HG02763 (cell line): ENCODE measurements at regions not wholly inside any gene's neighbourhood (a gene's known extent, or its start where the extent isn't known, plus 50 kb on each side); places are given as distances from the start of the nearest gene placed in this dataset.
"Not testable (repeated sequence)": the region's sequence is repeated elsewhere in the genome, so short reads cannot be mapped to it uniquely, and the experiment has no call there.

Experiments
- ATAC-seq: cut with Tn5 transposase; IDR thresholded peaks from one replicate; pipeline ENCODE4 v1.9.1; 2021; ENCODE audit warnings: mild to moderate bottlenecking, moderate library complexity; ENCODE audit not compliant: unreplicated experiment

GRCh38 chr3:187995667-187996066 lies 158.3 kb upstream of the LPP start:
- no peak for ATAC-seq

- ATAC-seq: no peak
Observed at GRCh38 chr3:187996609-187997008, 157.3 kb upstream of the LPP start.

DNA sequence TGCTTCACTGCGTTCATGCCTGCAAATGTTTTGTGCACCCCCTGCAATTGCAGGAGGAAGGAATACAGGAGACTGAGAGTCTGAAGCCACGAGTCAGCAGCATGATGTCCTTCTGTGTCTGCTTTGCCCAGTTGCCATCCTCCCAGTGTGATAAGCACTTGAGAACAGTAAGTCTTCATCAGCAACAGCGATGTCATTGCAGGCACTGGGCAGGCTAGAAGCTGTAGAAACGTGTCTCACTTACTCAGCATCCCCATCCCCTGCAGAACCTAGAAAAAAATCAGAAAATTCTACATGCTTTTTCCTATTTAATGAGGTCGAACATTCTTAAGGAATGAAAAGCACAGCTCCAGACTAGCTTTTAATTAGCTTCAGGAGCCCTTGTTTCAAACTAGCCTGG lies 156.5 kb upstream of the LPP start:
- ATAC-seq: no peak

GRCh38 chr3:187997946-187998561 lies 155.9 kb upstream of the LPP start:
- ATAC-seq: no peak

GRCh38 chr3:187998611-187999010 lies 155.3 kb upstream of the LPP start:
- ATAC-seq: no peak

DNA sequence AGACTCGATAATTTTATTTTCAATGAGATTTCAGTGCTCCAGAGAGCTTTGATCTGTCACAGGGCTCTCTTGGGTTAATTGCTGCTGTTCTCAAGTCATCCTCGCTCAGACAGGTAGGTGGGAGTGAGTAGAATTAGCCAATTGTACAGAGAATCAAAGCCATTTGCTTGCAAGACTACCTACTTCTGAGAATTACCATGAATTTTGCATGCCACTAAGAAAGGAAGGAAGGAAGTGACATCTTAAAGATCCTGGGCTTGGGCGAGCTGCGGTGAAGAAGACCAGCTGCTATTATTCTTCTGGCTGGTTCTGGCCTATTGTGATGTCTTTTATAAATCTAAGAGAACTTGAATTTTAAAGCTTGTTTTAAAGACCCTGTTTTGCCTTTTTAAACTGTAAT lies 154.1 kb upstream of the LPP start:
- ATAC-seq: no peak

DNA sequence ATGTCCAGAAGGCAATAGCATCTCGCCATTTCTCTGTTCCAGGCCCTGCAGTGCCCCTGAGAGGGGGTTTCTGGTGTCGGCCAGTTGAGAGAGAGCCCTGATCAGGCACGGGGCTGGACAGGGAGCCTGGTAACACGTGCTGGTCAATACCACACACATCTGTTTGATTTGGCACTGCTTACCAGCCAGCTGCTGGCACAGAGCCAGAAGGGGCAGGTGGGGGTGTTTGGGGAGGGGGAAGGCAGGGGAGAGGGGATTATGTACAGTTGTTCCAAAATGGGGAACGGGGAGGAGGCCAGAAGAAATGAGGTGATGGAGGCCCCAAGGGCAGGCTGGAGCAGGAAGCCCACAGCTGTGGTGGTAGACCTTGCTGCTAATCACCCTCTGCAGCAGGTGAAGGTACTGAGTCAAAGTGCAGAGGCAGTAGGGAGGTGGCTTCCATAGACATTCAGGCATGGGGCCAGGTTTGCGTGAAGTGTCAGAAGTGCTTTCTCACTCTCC lies 153.5 kb upstream of the LPP start:
- ATAC-seq: no peak

DNA sequence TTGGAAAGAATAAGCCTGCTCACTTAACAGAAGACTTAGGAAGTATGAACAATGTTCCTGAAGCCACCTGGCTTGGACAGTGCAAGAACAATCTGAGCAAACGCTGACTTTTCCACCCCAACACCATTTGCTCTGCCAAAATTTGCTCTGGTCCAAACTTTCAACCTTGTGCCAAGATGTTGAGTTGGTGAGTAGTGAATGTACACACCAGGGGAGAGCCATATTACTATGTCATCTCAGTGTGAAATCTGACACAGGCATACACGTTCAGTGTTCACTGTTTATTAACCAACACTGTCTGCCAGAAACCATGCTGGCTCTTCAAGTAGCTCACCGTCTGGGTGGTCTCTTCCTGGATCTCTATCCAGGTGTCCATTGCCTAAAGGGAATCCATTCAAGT lies 152.9 kb upstream of the LPP start:
- no peak for ATAC-seq

GRCh38 chr3:188001926-188002325 lies 152.0 kb upstream of the LPP start:
- no peak for ATAC-seq

DNA sequence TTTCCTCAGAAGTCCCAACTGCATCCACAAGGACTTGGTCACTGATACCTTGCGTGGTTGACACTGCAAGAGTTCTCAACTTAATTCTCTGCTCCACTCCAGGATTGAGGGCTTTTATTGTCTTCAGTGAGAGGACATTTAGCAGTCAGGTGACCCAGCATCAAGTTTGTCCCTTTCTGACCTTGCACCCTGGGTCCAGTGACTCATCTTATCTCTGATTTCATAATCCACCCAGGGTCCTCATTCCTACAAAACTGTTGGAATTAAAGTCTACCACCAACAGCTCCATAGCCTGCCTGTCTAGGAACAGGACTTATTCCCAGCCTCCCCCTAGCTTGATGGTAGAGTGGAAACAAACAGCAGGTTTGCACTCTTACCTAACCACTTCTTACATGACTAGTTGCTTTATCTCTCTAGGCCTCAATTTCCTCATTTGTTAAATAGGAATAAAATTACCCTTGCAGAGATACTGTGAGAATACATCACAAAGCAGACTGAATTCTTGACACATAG lies 151.3 kb upstream of the LPP start:
- no peak for ATAC-seq

- ATAC-seq: no peak
Observed at GRCh38 chr3:188003188-188004171, 150.5 kb upstream of the LPP start.

DNA sequence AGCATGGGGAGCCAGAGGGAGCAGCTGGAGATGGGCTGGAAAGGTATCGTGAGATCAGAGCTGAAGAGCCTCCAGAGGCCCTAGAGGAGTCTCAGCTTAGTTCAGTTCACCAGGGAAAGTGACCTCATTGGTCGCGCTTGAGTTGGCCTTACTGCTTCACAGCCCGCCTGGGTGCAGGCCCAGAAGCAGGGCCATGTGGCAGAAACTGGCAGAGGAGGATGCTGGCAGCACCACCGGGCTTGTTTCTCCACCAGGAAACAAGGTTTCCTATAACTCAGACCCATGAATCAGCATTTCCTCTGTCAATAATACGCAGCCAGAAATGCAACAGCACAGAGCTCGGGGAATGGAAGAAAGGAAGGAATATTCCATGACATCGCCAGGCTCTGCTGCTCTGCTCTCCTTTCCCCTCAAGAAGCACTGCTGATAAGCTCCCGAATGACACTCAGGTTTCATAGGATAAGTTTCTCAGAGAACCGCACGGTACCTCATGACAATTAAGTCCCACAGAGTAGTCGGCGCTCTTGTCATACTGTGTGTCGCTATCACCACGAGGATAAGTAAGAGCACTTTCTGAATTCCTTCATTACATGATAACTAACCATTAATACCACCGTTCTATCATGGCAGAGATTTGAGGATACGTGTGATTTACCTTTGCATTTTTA lies 147.1 kb upstream of the LPP start:
- no peak for ATAC-seq

GRCh38 chr3:188007897-188008296 lies 146.1 kb upstream of the LPP start:
- no peak for ATAC-seq

DNA sequence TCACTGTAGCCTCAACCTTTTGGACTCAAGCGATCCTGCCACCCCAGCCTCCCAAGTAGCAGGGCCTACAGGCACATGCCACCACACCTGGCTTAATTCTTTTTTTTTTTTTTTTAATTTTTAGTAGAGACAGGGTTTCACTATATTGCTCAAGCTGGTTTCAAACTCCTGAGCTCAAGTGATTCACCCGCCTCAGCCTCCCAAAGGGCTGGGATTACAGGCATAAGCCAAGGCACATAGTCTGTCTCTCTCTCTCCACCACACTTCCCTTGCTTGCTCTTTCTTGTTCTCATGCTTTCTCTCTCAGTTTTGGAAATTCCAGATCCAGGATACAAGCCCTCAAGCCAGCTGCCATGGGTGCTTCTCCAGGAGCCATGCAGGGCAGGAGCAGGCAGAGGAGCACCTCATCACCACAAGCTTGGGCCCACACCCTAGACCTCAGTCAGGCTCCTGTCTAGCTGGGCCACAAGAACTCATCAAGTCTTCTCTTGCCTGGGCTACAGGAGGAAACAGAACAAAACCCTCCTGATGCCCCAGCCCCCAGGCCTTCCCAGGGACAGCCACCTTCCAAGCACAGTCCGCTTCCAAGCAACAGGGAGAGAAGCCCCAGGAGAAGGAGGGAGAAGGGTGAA lies 145.3 kb upstream of the LPP start:
- no peak for ATAC-seq

DNA sequence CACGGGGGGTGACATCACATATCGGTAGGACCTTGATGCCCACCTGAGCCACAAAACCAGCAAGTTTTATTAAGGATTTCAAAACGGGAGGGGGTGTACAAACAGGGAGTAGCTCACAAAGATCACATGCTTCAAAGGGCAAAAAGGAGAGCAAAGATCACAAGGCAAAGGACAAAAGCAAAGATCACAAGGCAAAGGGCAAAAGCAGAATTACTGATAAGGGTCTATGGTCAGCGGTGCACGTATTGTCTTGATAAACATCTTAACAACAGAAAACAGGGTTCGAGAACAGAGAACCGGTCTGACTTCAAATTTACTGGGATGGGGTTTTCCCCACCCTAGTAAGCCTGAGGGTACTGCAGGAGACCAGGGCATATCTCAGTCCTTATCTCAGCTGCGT lies 143.5 kb upstream of the LPP start:
- ATAC-seq: no peak

DNA sequence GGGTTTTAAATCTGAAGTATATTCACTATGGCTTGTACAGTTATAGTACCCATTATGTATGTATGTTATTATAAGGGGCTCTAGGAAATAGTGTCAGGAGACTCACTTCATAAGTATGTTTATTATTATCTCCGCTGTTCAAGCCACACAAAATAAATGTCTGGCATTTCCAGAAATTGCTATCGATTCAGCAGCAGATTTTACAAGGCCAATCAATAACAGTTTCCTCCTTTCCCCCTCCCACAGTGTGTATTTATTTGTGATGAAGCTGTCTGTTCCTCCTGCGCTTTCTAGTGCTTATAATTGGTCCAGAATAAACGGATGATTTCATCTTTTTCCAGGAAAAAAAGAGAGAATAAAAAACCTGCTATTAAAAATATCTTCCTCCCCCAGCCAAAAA lies 134.2 kb upstream of the LPP start:
- ATAC-seq: no peak

GRCh38 chr3:188021041-188021440 lies 132.9 kb upstream of the LPP start:
- no peak for ATAC-seq

GRCh38 chr3:188021502-188022040 lies 132.4 kb upstream of the LPP start:
- no peak for ATAC-seq

DNA sequence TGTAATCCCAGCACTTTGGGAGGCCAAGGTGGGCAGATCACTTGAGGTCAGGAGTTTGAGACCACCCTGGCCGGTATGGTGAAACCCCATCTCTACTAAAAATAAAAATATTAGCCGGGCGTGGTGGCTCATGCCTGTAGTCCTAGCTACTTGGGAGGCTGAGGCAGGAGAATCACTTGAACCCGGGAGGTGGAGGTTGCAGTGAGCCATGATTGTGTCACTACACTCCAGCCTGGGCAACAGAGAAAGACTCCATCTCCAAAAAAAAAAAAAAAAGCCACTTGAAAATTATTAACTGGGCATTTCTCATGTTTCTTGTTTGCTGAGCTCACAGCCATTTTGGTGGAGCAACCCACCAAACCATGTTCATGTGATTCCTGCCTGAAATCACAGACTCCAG lies 131.1 kb upstream of the LPP start:
- ATAC-seq: not testable (repeated sequence)

- no peak for ATAC-seq
Observed at GRCh38 chr3:188025555-188025954, 128.4 kb upstream of the LPP start.
